ENCODE measurements at regions not wholly inside any gene's neighbourhood (a gene's known extent, or its start where the extent isn't known, plus 50 kb on each side); places are given as distances from the start of the nearest gene placed in this dataset.

GRCh38 chr9:116087246-116087645, 66.3 kb upstream of the PAPPA start:
- TF ChIP-seq CTCF (IDR thresholded peaks at IDR 0.05; ENCODE audit: borderline replicate concordance, extremely low read depth, low read length, poor library complexity, severe bottlenecking) = no peak
- no peak for TF ChIP-seq EZH2 (IDR thresholded peaks at IDR 0.05; ENCODE audit: borderline replicate concordance, low read depth, low read length, severe bottlenecking)

Data from DND-41 (cell line).